ENCODE measurements at regions not wholly inside any gene's neighbourhood (a gene's known extent, or its start where the extent isn't known, plus 50 kb on each side); places are given as distances from the start of the nearest gene placed in this dataset.

DNA sequence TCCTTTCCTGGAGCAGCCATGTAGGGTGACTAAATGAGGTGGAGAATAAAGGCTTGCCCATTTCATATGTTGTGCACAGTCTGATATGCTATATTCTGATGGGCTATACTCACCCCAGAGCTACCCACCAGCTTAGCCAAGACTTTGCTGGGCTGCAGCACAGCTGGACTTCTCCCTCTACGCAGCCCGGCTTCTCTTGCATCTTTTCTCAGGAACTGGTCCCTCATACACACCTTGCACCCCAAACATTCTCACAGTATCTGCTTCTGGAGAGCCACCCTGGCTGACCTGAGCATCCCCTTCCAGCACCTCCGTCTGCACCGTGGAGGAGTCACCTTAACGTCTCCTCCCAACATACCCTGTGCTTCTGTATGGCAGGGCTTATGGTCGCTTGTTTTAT is 150.8 kb upstream of the PMEPA1 start:
- DNase-seq: no peak
- TF ChIP-seq, protein P1, sequence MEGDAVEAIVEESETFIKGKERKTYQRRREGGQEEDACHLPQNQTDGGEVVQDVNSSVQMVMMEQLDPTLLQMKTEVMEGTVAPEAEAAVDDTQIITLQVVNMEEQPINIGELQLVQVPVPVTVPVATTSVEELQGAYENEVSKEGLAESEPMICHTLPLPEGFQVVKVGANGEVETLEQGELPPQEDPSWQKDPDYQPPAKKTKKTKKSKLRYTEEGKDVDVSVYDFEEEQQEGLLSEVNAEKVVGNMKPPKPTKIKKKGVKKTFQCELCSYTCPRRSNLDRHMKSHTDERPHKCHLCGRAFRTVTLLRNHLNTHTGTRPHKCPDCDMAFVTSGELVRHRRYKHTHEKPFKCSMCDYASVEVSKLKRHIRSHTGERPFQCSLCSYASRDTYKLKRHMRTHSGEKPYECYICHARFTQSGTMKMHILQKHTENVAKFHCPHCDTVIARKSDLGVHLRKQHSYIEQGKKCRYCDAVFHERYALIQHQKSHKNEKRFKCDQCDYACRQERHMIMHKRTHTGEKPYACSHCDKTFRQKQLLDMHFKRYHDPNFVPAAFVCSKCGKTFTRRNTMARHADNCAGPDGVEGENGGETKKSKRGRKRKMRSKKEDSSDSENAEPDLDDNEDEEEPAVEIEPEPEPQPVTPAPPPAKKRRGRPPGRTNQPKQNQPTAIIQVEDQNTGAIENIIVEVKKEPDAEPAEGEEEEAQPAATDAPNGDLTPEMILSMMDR (IDR thresholded peaks at IDR 0.05): no peak
- no peaks in the 10 kb centered on the region for H3K9me3 ChIP-seq

DNA sequence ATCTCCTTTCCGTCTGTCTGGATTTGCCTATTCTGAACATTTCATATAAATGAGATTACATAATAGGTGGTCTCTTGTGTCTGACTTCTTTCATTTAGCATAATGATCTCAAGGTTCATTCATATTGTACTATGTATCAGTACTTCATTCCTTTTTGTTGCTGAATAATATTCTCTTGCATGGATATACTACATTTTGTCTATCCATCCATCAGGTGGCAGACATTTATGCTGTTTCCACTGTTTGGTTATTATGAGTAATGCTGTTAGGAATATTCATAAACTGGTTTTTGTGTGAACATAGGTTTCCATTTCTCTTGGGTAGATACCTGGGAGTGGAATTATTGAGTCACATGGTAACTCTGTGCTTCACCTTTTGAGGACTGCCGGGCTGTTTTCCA is 148.2 kb upstream of the PMEPA1 start:
- TF ChIP-seq, protein P1 (IDR thresholded peaks at IDR 0.05): no peak
- Histone ChIP-seq H3K4me3 (no peak overlapping the region), H3K36me3 (no peaks in the 10 kb centered on the region), H3K27ac (no peak overlapping the region), H3K9me3 (no peaks in the 10 kb centered on the region), H3K27me3 (no peaks in the 10 kb centered on the region), H3K9ac (ENCODE audit: low read depth in 2 of 2, low read length in 2 of 2) (no peak overlapping the region), H3K4me1 (no peaks in the 10 kb centered on the region)
- intact Hi-C loops (cut with DNase I): no loop called here
- no peak for DNase-seq

More for the DNA sequence above, 150.8 kb upstream of the PMEPA1 start:
- Histone ChIP-seq H3K4me1 (no peaks in the 10 kb centered on the region), H3K27me3 (no peaks in the 10 kb centered on the region), H3K27ac (no peak overlapping the region), H3K4me3 (no peak overlapping the region), H3K9ac (ENCODE audit: low read depth in 2 of 2, low read length in 2 of 2) (no peak overlapping the region), H3K36me3 (no peaks in the 10 kb centered on the region)
- intact Hi-C loops (cut with DNase I): no loop called here

DNA sequence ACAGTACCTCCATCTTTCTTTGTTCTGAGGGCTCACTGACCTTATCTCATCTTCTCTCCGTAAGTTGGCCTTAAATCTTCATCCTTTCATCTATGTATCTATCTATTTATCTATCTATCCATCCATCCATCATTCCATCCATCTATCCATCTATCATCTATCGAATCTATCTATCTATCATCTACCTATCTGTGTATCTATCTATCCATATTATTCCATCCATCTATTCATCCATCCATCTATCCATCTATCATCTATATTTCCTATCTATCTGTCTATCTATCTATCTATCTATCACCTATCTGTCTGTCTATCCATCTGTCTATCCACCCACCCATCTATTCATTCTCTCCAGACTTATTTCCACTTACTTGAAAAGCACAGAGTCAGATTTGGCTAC is 147.3 kb upstream of the PMEPA1 start:
- DNase-seq: no peak
- no peaks in the 10 kb centered on the region for H3K4me1 ChIP-seq
- no peaks in the 10 kb centered on the region for H3K36me3 ChIP-seq
- TF ChIP-seq, protein P1 (IDR thresholded peaks at IDR 0.05): no peak
- H3K9ac ChIP-seq (ENCODE audit: low read depth in 2 of 2, low read length in 2 of 2): no peak overlapping the region
- H3K27me3 ChIP-seq: no peaks in the 10 kb centered on the region
- H3K4me3 ChIP-seq: no peak overlapping the region
- no peaks in the 10 kb centered on the region for H3K9me3 ChIP-seq
- no peak overlapping the region for H3K27ac ChIP-seq
- intact Hi-C loops (cut with DNase I): no loop called here

DNA sequence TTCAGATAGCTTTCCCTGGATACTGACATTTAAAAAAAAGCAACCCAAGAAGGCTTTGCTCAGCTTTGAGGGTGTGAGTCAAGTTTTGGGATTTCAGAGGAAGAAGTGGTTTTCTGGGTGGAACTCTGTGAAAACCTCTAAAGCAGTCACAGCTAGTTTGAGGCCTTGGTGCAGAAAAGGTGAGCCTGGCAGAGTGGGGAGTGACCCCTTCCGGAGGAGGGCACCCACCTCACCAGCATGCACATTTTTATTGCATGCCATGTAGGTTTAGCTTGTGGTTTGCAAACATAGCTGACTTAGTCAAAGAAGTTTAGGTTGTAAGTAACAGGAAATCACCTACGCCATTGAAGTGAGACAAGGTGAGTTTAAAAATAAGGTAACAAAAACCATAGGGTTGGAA is 146.8 kb upstream of the PMEPA1 start:
- Histone ChIP-seq H3K4me1 (no peaks in the 10 kb centered on the region), H3K27me3 (no peaks in the 10 kb centered on the region), H3K9ac (ENCODE audit: low read depth in 2 of 2, low read length in 2 of 2) (no peak overlapping the region), H3K36me3 (no peaks in the 10 kb centered on the region), H3K27ac (no peak overlapping the region), H3K9me3 (no peaks in the 10 kb centered on the region), H3K4me3 (no peak overlapping the region)
- TF ChIP-seq, protein P1 (IDR thresholded peaks at IDR 0.05): no peak
- intact Hi-C loops (cut with DNase I): no loop called here
- no peak for DNase-seq

DNA sequence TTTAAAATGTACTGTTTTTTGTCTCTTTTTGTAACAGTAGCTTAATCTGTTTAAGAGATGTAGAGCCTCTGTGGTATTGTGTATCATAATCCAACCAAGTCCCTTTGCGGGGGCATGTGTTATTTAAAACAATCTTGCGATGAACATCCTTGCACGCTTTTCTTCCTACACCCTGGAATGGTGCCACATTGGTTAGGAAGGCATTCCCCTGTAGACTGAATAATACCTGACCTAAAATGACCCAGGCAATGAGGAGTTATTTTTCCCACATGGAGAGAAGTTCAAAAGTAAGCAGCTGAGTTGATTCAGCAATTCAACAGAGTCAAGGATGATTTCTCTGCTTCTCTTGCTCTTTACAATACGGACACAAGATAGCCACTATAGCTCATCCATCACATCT is 142.0 kb upstream of the PMEPA1 start:
- Histone ChIP-seq H3K4me1 (no peaks in the 10 kb centered on the region), H3K27me3 (no peaks in the 10 kb centered on the region), H3K9ac (ENCODE audit: low read depth in 2 of 2, low read length in 2 of 2) (no peak overlapping the region), H3K27ac (no peak overlapping the region), H3K4me3 (no peak overlapping the region), H3K36me3 (no peaks in the 10 kb centered on the region), H3K9me3 (no peaks in the 10 kb centered on the region)
- TF ChIP-seq, protein P1 (IDR thresholded peaks at IDR 0.05): no peak
- DNase-seq: no peak
- intact Hi-C loops (cut with DNase I): no loop called here
